Neural progenitor cell (in vitro differentiated cells): ENCODE measurements at regions not wholly inside any gene's neighbourhood (a gene's known extent, or its start where the extent isn't known, plus 50 kb on each side); places are given as distances from the start of the nearest gene placed in this dataset.

Source experiments
- CTCF ChIP-seq: fragments of 200-600 bp; sonication (generic); IDR thresholded peaks from 2 replicates; pipeline ENCODE4 v1.5.1; 2017; ENCODE audit warnings: antibody characterized with exemption, mild to moderate bottlenecking
- EZH2 ChIP-seq: fragments of 200-600 bp; sonication (generic); IDR thresholded peaks from 2 replicates; pipeline ENCODE4 v1.6.1; 2017; ENCODE audit warnings: antibody characterized with exemption, mild to moderate bottlenecking, moderate library complexity

- TF ChIP-seq EZH2 (no peak), CTCF (no peak)
Observed at GRCh38 chr14:101026341-101026740, 122.8 kb upstream of the RTL1 start.
